ENCODE measurements at regions not wholly inside any gene's neighbourhood (a gene's known extent, or its start where the extent isn't known, plus 50 kb on each side); places are given as distances from the start of the nearest gene placed in this dataset.

GRCh38 chr13:26456650-26457049 is 100.8 kb upstream of the WASF3 start:
- 46% methylated on average over 2 of the region's 2 CpGs for WGBS
- TF ChIP-seq POLR2AphosphoS5 (IDR thresholded peaks at IDR 0.05) = no peak
- TF ChIP-seq POLR2A (IDR thresholded peaks at IDR 0.05) = no peak
- no peak for TF ChIP-seq CTCF (IDR thresholded peaks at IDR 0.05)
- no peak for DNase-seq (ENCODE audit: low spot score)
- Histone ChIP-seq H3K27me3 (replicated peaks; ENCODE audit: insufficient read depth) (no peaks in the 10 kb centered on the region), H3K9me3 (no peaks in the 10 kb centered on the region), H3K36me3 (no peaks in the 10 kb centered on the region), H3K4me1 (replicated peaks) (no peaks in the 10 kb centered on the region), H3K27ac (no peak overlapping the region), H3K4me3 (no peak overlapping the region)
- intact Hi-C loops (cut with DNase I) = no loop called here

- no peak overlapping the region for H3K4me3 ChIP-seq
- H3K36me3 ChIP-seq = no peaks in the 10 kb centered on the region
- DNase-seq (ENCODE audit: low spot score) = no peak
- no peaks in the 10 kb centered on the region for H3K9me3 ChIP-seq
- no peaks in the 10 kb centered on the region for H3K4me1 ChIP-seq (replicated peaks)
- H3K27me3 ChIP-seq (replicated peaks; ENCODE audit: insufficient read depth) = no peaks in the 10 kb centered on the region
- no peak overlapping the region for H3K27ac ChIP-seq
- intact Hi-C loops (cut with DNase I) = no loop called here
- no peak for TF ChIP-seq CTCF (IDR thresholded peaks at IDR 0.05)
- no peak for TF ChIP-seq POLR2AphosphoS5 (IDR thresholded peaks at IDR 0.05)
- no peak for TF ChIP-seq POLR2A (IDR thresholded peaks at IDR 0.05)
These were observed 100.3 kb upstream of the WASF3 start for GRCh38 chr13:26457212-26457611.

- WGBS = 43% methylated on average over 10 of the region's 10 CpGs
- Histone ChIP-seq H3K27me3 (replicated peaks; ENCODE audit: insufficient read depth) (no peaks in the 10 kb centered on the region), H3K4me1 (replicated peaks) (no peaks in the 10 kb centered on the region), H3K27ac (peak overlapping the region in 1 of 2 donors; percentile 25), H3K9me3 (no peaks in the 10 kb centered on the region), H3K4me3 (no peak overlapping the region), H3K36me3 (no peaks in the 10 kb centered on the region)
- no peak for TF ChIP-seq POLR2AphosphoS5 (IDR thresholded peaks at IDR 0.05)
- TF ChIP-seq POLR2A (IDR thresholded peaks at IDR 0.05) = no peak
- no peak for TF ChIP-seq CTCF (IDR thresholded peaks at IDR 0.05)
- intact Hi-C loops (cut with DNase I) = no loop called here
- no peak for DNase-seq (ENCODE audit: low spot score)
These were observed 99.2 kb upstream of the WASF3 start for GRCh38 chr13:26458196-26458749.

- Histone ChIP-seq H3K4me1 (replicated peaks) (no peaks in the 10 kb centered on the region), H3K27me3 (replicated peaks; ENCODE audit: insufficient read depth) (no peaks in the 10 kb centered on the region), H3K9me3 (no peaks in the 10 kb centered on the region), H3K36me3 (no peaks in the 10 kb centered on the region), H3K27ac (peak overlapping the region; percentile 20 to 25), H3K4me3 (no peak overlapping the region)
- WGBS = 65% methylated on average over 9 of the region's 9 CpGs
- no peak for DNase-seq (ENCODE audit: low spot score)
- TF ChIP-seq POLR2AphosphoS5 (IDR thresholded peaks at IDR 0.05) (no peak), CTCF (IDR thresholded peaks at IDR 0.05) (no peak), POLR2A (IDR thresholded peaks at IDR 0.05) (no peak)
- intact Hi-C loops (cut with DNase I) = no loop called here
These were observed 98.0 kb upstream of the WASF3 start for GRCh38 chr13:26459276-26460131.

GRCh38 chr13:26460648-26461047 is 96.8 kb upstream of the WASF3 start:
- no peaks in the 10 kb centered on the region for H3K27me3 ChIP-seq (replicated peaks; ENCODE audit: insufficient read depth)
- intact Hi-C loops (cut with DNase I) = no loop called here
- no peaks in the 10 kb centered on the region for H3K4me1 ChIP-seq (replicated peaks)
- H3K4me3 ChIP-seq = no peak overlapping the region
- no peak for DNase-seq (ENCODE audit: low spot score)
- 70% methylated on average over 6 of the region's 6 CpGs for WGBS
- TF ChIP-seq POLR2AphosphoS5 (IDR thresholded peaks at IDR 0.05) = no peak
- TF ChIP-seq POLR2A (IDR thresholded peaks at IDR 0.05) = no peak
- TF ChIP-seq CTCF (IDR thresholded peaks at IDR 0.05) = no peak
- no peaks in the 10 kb centered on the region for H3K36me3 ChIP-seq
- H3K27ac ChIP-seq = peak overlapping the region in 1 of 2 donors; percentile 24
- no peaks in the 10 kb centered on the region for H3K9me3 ChIP-seq
